NCI-H748 (cell line): ENCODE measurements at regions not wholly inside any gene's neighbourhood (a gene's known extent, or its start where the extent isn't known, plus 50 kb on each side); places are given as distances from the start of the nearest gene placed in this dataset.

Source experiments
- DNase-seq: peaks from one replicate; lab custom pipeline; 2025; ENCODE audit not compliant: unreplicated experiment; lab: John Stamatoyannopoulos, UW

GRCh38 chr2:51624995-51625394 lies 593.1 kb upstream of the NRXN1 start:
- no peak for DNase-seq

GRCh38 chr2:51620796-51621195 lies 588.9 kb upstream of the NRXN1 start:
- peak; percentile 11 for DNase-seq

GRCh38 chr2:51619961-51620360 lies 588.0 kb upstream of the NRXN1 start:
- no peak for DNase-seq

GRCh38 chr2:51612387-51612786 lies 580.5 kb upstream of the NRXN1 start:
- no peak for DNase-seq

- no peak for DNase-seq
Observed at GRCh38 chr2:51601706-51602105, 569.8 kb upstream of the NRXN1 start.

- peak; percentile 23 for DNase-seq
Observed at GRCh38 chr2:51597086-51597485, 565.2 kb upstream of the NRXN1 start.

GRCh38 chr2:51595836-51596235 lies 563.9 kb upstream of the NRXN1 start:
- DNase-seq: no peak

GRCh38 chr2:51581636-51582267 lies 549.8 kb upstream of the NRXN1 start:
- no peak for DNase-seq

GRCh38 chr2:51579412-51579811 lies 547.5 kb upstream of the NRXN1 start:
- no peak for DNase-seq

- DNase-seq: no peak
Observed at GRCh38 chr2:51575181-51575580, 543.2 kb upstream of the NRXN1 start.

GRCh38 chr2:51559026-51559425 lies 527.1 kb upstream of the NRXN1 start:
- no peak for DNase-seq

GRCh38 chr2:51553476-51553875 lies 521.5 kb upstream of the NRXN1 start:
- no peak for DNase-seq

GRCh38 chr2:51535763-51536162 lies 503.8 kb upstream of the NRXN1 start:
- DNase-seq: no peak

- no peak for DNase-seq
Observed at GRCh38 chr2:51534166-51534565, 502.2 kb upstream of the NRXN1 start.

GRCh38 chr2:51528156-51528555 lies 496.2 kb upstream of the NRXN1 start:
- DNase-seq: peak; percentile 34

GRCh38 chr2:51526766-51527165 lies 494.8 kb upstream of the NRXN1 start:
- DNase-seq: no peak

GRCh38 chr2:51516667-51517066 lies 484.7 kb upstream of the NRXN1 start:
- DNase-seq: no peak

GRCh38 chr2:51511002-51511401 lies 479.1 kb upstream of the NRXN1 start:
- DNase-seq: no peak

GRCh38 chr2:51510303-51510702 lies 478.4 kb upstream of the NRXN1 start:
- DNase-seq: no peak

GRCh38 chr2:51505533-51505932 lies 473.6 kb upstream of the NRXN1 start:
- DNase-seq: peak; percentile 22

GRCh38 chr2:51490576-51491234 lies 458.8 kb upstream of the NRXN1 start:
- peak; percentile 52 for DNase-seq

GRCh38 chr2:51484605-51485004 lies 452.7 kb upstream of the NRXN1 start:
- DNase-seq: no peak

GRCh38 chr2:51483720-51484119 lies 451.8 kb upstream of the NRXN1 start:
- no peak for DNase-seq
